ENCODE measurements at regions not wholly inside any gene's neighbourhood (a gene's known extent, or its start where the extent isn't known, plus 50 kb on each side); places are given as distances from the start of the nearest gene placed in this dataset.

DNA sequence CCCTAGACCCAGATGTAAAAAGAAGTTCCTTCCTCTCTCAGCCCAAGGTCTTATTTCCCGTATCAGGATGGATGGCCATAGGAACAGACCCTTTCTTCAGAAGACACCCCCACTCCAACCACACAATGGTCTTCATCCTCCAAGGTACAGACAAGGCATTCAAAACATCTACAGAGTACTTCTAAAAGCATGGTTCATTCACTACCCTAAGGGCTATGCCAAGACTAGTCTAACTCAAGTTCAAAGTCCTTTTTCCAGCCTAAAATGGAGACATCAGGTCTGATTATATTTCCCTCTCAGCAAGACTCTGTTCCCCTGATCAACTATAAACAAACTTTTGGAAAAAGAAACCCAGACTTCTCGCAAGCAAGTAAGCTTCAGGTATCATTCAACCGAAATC, 388.9 kb downstream of the NPIPA8 start:
- FAIRE-seq, result no peak
- no peak for DNase-seq (ENCODE audit: low read depth)
- Histone ChIP-seq H3K36me3 (ENCODE audit: control insufficient read depth, insufficient read depth, low read length) (no peaks in the 10 kb centered on the region), H3K27me3 (ENCODE audit: control insufficient read depth, insufficient read depth, low read length) (no peaks in the 10 kb centered on the region), H3K4me3 (ENCODE audit: low read depth, low read length) (no peak overlapping the region)
- TF ChIP-seq, protein P1, sequence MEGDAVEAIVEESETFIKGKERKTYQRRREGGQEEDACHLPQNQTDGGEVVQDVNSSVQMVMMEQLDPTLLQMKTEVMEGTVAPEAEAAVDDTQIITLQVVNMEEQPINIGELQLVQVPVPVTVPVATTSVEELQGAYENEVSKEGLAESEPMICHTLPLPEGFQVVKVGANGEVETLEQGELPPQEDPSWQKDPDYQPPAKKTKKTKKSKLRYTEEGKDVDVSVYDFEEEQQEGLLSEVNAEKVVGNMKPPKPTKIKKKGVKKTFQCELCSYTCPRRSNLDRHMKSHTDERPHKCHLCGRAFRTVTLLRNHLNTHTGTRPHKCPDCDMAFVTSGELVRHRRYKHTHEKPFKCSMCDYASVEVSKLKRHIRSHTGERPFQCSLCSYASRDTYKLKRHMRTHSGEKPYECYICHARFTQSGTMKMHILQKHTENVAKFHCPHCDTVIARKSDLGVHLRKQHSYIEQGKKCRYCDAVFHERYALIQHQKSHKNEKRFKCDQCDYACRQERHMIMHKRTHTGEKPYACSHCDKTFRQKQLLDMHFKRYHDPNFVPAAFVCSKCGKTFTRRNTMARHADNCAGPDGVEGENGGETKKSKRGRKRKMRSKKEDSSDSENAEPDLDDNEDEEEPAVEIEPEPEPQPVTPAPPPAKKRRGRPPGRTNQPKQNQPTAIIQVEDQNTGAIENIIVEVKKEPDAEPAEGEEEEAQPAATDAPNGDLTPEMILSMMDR (IDR thresholded peaks at IDR 0.05; ENCODE audit: insufficient read depth, low read length, severe bottlenecking), result no peak

DNA sequence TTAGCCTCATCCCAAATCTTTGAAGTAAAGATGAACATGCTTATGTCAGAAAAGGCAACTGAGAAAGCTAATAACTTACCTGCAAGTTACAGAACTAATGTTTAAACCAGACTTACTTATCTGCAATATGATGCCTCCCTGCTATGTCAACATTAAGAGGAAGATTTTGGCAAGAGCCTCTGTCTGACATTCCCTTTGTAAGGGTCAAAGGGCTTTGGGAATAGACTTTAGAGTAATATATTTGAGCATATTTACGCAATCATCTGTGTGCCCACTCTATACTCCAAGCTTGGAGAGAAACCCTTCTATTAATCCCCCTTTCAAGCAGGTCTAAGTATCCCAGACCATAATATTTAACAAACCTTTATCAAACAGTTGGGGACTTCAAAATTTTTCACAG, 389.4 kb downstream of the NPIPA8 start:
- TF ChIP-seq, protein P1 (IDR thresholded peaks at IDR 0.05; ENCODE audit: insufficient read depth, low read length, severe bottlenecking), result no peak
- FAIRE-seq, result no peak

DNA sequence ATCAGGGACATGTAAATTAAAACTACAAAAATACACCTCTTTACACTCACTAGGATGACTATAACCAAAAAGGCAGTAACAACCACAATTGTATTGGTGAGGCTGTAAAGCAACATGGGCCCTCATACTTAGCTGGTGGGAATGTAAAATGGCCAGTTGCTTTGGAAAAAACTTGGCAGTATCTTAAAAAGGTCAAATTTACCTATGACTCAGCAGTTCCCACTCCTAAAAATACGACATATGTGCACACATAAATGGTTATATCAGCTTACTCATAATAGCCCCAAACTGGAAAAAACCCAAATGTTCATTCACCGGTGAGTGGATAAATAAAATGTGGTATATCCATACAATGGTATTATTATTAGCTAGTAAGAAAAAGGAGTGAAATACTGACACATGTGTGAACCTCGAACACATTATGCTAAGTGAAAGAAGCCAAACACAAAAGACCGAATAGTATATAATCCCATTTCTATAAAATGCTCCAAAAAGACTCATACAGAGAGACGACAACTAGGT, 391.4 kb downstream of the NPIPA8 start:
- H3K36me3 ChIP-seq (ENCODE audit: control insufficient read depth, insufficient read depth, low read length), result no peaks in the 10 kb centered on the region
- FAIRE-seq (no peak), DNase-seq (ENCODE audit: low read depth) (no peak)
- H3K4me3 ChIP-seq (ENCODE audit: low read depth, low read length), result no peak overlapping the region
- TF ChIP-seq, protein P1 (IDR thresholded peaks at IDR 0.05; ENCODE audit: insufficient read depth, low read length, severe bottlenecking), result no peak
- H3K27me3 ChIP-seq (ENCODE audit: control insufficient read depth, insufficient read depth, low read length), result no peaks in the 10 kb centered on the region

More for the DNA sequence above, 389.4 kb downstream of the NPIPA8 start:
- Histone ChIP-seq H3K4me3 (ENCODE audit: low read depth, low read length) (no peak overlapping the region), H3K27me3 (ENCODE audit: control insufficient read depth, insufficient read depth, low read length) (no peaks in the 10 kb centered on the region), H3K36me3 (ENCODE audit: control insufficient read depth, insufficient read depth, low read length) (no peaks in the 10 kb centered on the region)
- no peak for DNase-seq (ENCODE audit: low read depth)

DNA sequence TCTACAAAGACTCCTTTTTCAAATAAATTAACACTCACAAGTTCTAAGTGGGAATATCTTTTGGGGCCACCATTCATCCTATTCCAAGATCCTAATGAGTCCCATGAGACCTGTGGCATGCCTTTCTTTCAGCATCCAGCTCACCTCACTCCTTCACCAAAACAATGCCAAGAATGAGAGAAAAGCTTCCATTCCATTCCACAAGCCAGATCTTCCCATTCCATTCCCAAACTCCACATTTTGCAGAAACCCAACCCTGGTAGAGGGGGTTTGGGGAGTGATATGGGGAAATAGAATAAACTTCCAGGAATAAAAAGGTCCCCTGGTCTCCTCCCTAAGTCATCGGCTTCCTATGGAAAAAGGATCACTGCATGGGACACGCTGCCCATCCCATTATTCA, 392.2 kb downstream of the NPIPA8 start:
- FAIRE-seq (no peak), DNase-seq (ENCODE audit: low read depth) (no peak)
- H3K4me3 ChIP-seq (ENCODE audit: low read depth, low read length), result no peak overlapping the region
- no peaks in the 10 kb centered on the region for H3K36me3 ChIP-seq (ENCODE audit: control insufficient read depth, insufficient read depth, low read length)
- TF ChIP-seq, protein P1 (IDR thresholded peaks at IDR 0.05; ENCODE audit: insufficient read depth, low read length, severe bottlenecking), result no peak
- H3K27me3 ChIP-seq (ENCODE audit: control insufficient read depth, insufficient read depth, low read length), result no peaks in the 10 kb centered on the region

DNA sequence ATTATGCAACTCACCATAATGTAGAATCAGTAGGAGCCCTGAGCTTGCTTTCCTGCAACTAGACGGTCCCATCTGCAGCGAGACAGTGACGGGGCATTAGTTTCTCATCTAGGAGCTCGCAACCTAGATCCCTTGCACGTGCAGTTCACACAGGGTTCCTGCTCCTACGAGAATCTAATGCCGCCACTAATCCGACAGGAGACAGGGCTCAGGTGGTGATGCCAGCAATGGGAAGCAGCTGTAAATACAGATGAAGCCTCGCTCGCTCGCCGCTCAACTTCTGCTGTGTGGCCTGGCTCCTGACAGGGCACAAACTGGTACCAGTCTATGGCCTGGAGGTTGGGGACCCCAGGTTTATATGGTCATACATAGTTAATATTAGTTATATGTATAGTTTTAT, 394.5 kb downstream of the NPIPA8 start:
- FAIRE-seq (no peak), DNase-seq (ENCODE audit: low read depth) (no peak)
- H3K4me3 ChIP-seq (ENCODE audit: low read depth, low read length), result no peak overlapping the region

More for the DNA sequence above, 394.5 kb downstream of the NPIPA8 start:
- TF ChIP-seq, protein P1 (IDR thresholded peaks at IDR 0.05; ENCODE audit: insufficient read depth, low read length, severe bottlenecking), result no peak
- Histone ChIP-seq H3K27me3 (ENCODE audit: control insufficient read depth, insufficient read depth, low read length) (no peaks in the 10 kb centered on the region), H3K36me3 (ENCODE audit: control insufficient read depth, insufficient read depth, low read length) (no peaks in the 10 kb centered on the region)
